ENCODE measurements at regions not wholly inside any gene's neighbourhood (a gene's known extent, or its start where the extent isn't known, plus 50 kb on each side); places are given as distances from the start of the nearest gene placed in this dataset.
"Not testable (repeated sequence)": the region's sequence is repeated elsewhere in the genome, so short reads cannot be mapped to it uniquely, and the experiment has no call there.

GRCh38 chr14:56000846-56001245 is 117.4 kb upstream of the PELI2 start:
- TF ChIP-seq FOXA1 (IDR thresholded peaks at IDR 0.05), result no peak
- no peak for TF ChIP-seq PKNOX1 (IDR thresholded peaks at IDR 0.05)
- no peak for TF ChIP-seq L3MBTL2 (conservative IDR thresholded peaks at IDR 0.05)
- no peak for TF ChIP-seq SUZ12 (IDR thresholded peaks at IDR 0.05)
- POLR2A ChIA-PET, result no interaction called here
- CTCF ChIA-PET, result no interaction called here
- no peak for DNase-seq (ENCODE audit: extremely low spot score)

- ChIA-PET POLR2A (no interaction called here), CTCF (interaction anchor here (0.5 kb wide), 1 partner anchor 29 kb away, joined by 4 read pairs; no protein-coding TSS in a partner anchor)
- TF ChIP-seq CTBP1 (IDR thresholded peaks at IDR 0.05; ENCODE audit: borderline replicate concordance) (no peak), SUZ12 (IDR thresholded peaks at IDR 0.05) (no peak), ZNF384 (IDR thresholded peaks at IDR 0.05) (no peak)
- no peak for DNase-seq (ENCODE audit: extremely low spot score)
These were observed 115.9 kb upstream of the PELI2 start for GRCh38 chr14:56002342-56002741.

- ChIA-PET POLR2A (no interaction called here), CTCF (interaction anchor here (0.5 kb wide), 1 partner anchor 28 kb away, joined by 4 read pairs; no protein-coding TSS in a partner anchor)
- TF ChIP-seq FOXA1 (IDR thresholded peaks at IDR 0.05) (no peak), LEF1 (IDR thresholded peaks at IDR 0.05; ENCODE audit: borderline replicate concordance) (no peak), ELF4 (IDR thresholded peaks at IDR 0.05) (no peak), FOXK2 (IDR thresholded peaks at IDR 0.05) (no peak), SP1 (IDR thresholded peaks at IDR 0.05) (no peak), PKNOX1 (IDR thresholded peaks at IDR 0.05) (no peak), TARDBP (IDR thresholded peaks at IDR 0.05) (no peak), ZNF384 (IDR thresholded peaks at IDR 0.05) (no peak), HDGF (IDR thresholded peaks at IDR 0.05; ENCODE audit: borderline replicate concordance) (no peak), NFRKB (IDR thresholded peaks at IDR 0.05) (no peak), FOXM1 (IDR thresholded peaks at IDR 0.05; ENCODE audit: borderline replicate concordance) (no peak), L3MBTL2 (conservative IDR thresholded peaks at IDR 0.05) (no peak)
- no peak for DNase-seq (ENCODE audit: extremely low spot score)
These were observed 115.2 kb upstream of the PELI2 start for GRCh38 chr14:56002876-56003625.

GRCh38 chr14:56004323-56004722 is 113.9 kb upstream of the PELI2 start:
- ChIA-PET POLR2A (no interaction called here), CTCF (no interaction called here)
- TF ChIP-seq FOXM1 (IDR thresholded peaks at IDR 0.05; ENCODE audit: borderline replicate concordance), result no peak
- TF ChIP-seq LEF1 (IDR thresholded peaks at IDR 0.05; ENCODE audit: borderline replicate concordance), result no peak
- TF ChIP-seq TARDBP (IDR thresholded peaks at IDR 0.05), result no peak
- TF ChIP-seq L3MBTL2 (conservative IDR thresholded peaks at IDR 0.05), result no peak
- TF ChIP-seq FOXK2 (IDR thresholded peaks at IDR 0.05), result no peak
- no peak for TF ChIP-seq CTBP1 (IDR thresholded peaks at IDR 0.05; ENCODE audit: borderline replicate concordance)
- TF ChIP-seq PKNOX1 (IDR thresholded peaks at IDR 0.05), result no peak
- TF ChIP-seq ARNT (IDR thresholded peaks at IDR 0.05), result no peak
- TF ChIP-seq NFRKB (IDR thresholded peaks at IDR 0.05), result no peak
- no peak for TF ChIP-seq ZNF384 (IDR thresholded peaks at IDR 0.05)
- TF ChIP-seq SP1 (IDR thresholded peaks at IDR 0.05), result no peak
- TF ChIP-seq SUZ12 (IDR thresholded peaks at IDR 0.05), result no peak
- TF ChIP-seq FOXA1 (IDR thresholded peaks at IDR 0.05), result no peak
- TF ChIP-seq HDGF (IDR thresholded peaks at IDR 0.05; ENCODE audit: borderline replicate concordance), result no peak
- no peak for TF ChIP-seq BHLHE40 (IDR thresholded peaks at IDR 0.05; ENCODE audit: borderline replicate concordance)
- TF ChIP-seq ELF4 (IDR thresholded peaks at IDR 0.05), result no peak
- no peak for DNase-seq (ENCODE audit: extremely low spot score)

- POLR2A ChIA-PET, result no interaction called here
- TF ChIP-seq TARDBP (IDR thresholded peaks at IDR 0.05) (no peak), ARNT (IDR thresholded peaks at IDR 0.05) (no peak), FOXK2 (IDR thresholded peaks at IDR 0.05) (no peak)
- no peak for DNase-seq (ENCODE audit: extremely low spot score)
- CTCF ChIA-PET, result no interaction called here
These were observed 113.4 kb upstream of the PELI2 start for GRCh38 chr14:56004786-56005185.

GRCh38 chr14:56005191-56006053 is 112.8 kb upstream of the PELI2 start:
- POLR2A ChIA-PET, result no interaction called here
- CTCF ChIA-PET, result no interaction called here
- no peak for DNase-seq (ENCODE audit: extremely low spot score)
- no peak for TF ChIP-seq FOXA1 (IDR thresholded peaks at IDR 0.05)
- TF ChIP-seq SP1 (IDR thresholded peaks at IDR 0.05), result no peak
- TF ChIP-seq TARDBP (IDR thresholded peaks at IDR 0.05), result no peak
- TF ChIP-seq CTBP1 (IDR thresholded peaks at IDR 0.05; ENCODE audit: borderline replicate concordance), result no peak
- TF ChIP-seq FOXM1 (IDR thresholded peaks at IDR 0.05; ENCODE audit: borderline replicate concordance), result no peak
- TF ChIP-seq SUZ12 (IDR thresholded peaks at IDR 0.05), result no peak
- no peak for TF ChIP-seq L3MBTL2 (conservative IDR thresholded peaks at IDR 0.05)
- no peak for TF ChIP-seq NFRKB (IDR thresholded peaks at IDR 0.05)
- no peak for TF ChIP-seq ELF4 (IDR thresholded peaks at IDR 0.05)
- TF ChIP-seq ARNT (IDR thresholded peaks at IDR 0.05), result no peak
- TF ChIP-seq LEF1 (IDR thresholded peaks at IDR 0.05; ENCODE audit: borderline replicate concordance), result no peak
- TF ChIP-seq FOXK2 (IDR thresholded peaks at IDR 0.05), result no peak
- TF ChIP-seq HDGF (IDR thresholded peaks at IDR 0.05; ENCODE audit: borderline replicate concordance), result no peak
- TF ChIP-seq BHLHE40 (IDR thresholded peaks at IDR 0.05; ENCODE audit: borderline replicate concordance), result no peak
- no peak for TF ChIP-seq PKNOX1 (IDR thresholded peaks at IDR 0.05)
- TF ChIP-seq ZNF384 (IDR thresholded peaks at IDR 0.05), result no peak

- DNase-seq (ENCODE audit: extremely low spot score), result peak; percentile 26
- POLR2A ChIA-PET, CTCF ChIA-PET: not testable (repeated sequence)
These were observed 110.7 kb upstream of the PELI2 start for GRCh38 chr14:56007491-56007890.

Measured in HEK293T (cell line).